ENCODE measurements at regions not wholly inside any gene's neighbourhood (a gene's known extent, or its start where the extent isn't known, plus 50 kb on each side); places are given as distances from the start of the nearest gene placed in this dataset.

- intact Hi-C loops (cut with micrococcal nuclease) = loop anchor here (2.0 to 10.0 kb wide), 5 partner anchors 21 to 349 kb away; no protein-coding TSS in a partner anchor
These were observed 367.5 kb downstream of the DAD1 start for GRCh38 chr14:22221508-22221907.

DNA sequence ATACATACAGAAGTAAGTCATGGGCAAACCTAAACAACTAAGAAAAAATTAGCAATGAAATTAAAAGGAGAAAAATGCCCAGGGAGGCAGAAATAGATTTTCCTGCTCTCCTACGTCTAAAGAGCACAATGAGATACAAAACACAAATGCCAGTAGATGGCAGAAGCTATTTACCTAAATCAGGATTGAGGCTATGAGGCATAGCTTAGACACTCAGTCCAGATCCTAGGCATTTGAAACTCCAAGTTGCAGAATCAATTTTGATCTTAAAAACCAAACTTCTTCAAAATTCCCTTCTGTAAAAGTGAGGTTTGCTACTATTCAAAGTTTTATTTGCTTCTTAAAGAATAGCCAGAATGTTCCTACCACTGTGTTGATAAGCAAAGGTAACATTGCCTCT is 368.6 kb downstream of the DAD1 start:
- intact Hi-C loops (cut with micrococcal nuclease) = loop anchor here (2.0 to 10.0 kb wide), 5 partner anchors 20 to 350 kb away; no protein-coding TSS in a partner anchor

- intact Hi-C loops (cut with micrococcal nuclease) = no loop called here
These were observed 370.3 kb downstream of the DAD1 start for GRCh38 chr14:22218728-22219127.

- intact Hi-C loops (cut with micrococcal nuclease) = no loop called here
These were observed 375.9 kb downstream of the DAD1 start for GRCh38 chr14:22213120-22213519.

- intact Hi-C loops (cut with micrococcal nuclease) = no loop called here
These were observed 378.1 kb downstream of the DAD1 start for GRCh38 chr14:22210906-22211305.

- intact Hi-C loops (cut with micrococcal nuclease) = no loop called here
These were observed 379.0 kb downstream of the DAD1 start for GRCh38 chr14:22210026-22210425.

GRCh38 chr14:22203036-22203435 is 386.0 kb downstream of the DAD1 start:
- intact Hi-C loops (cut with micrococcal nuclease) = loop anchor here (5.0 to 10.0 kb wide), 4 partner anchors 36 to 652 kb away; no protein-coding TSS in a partner anchor

DNA sequence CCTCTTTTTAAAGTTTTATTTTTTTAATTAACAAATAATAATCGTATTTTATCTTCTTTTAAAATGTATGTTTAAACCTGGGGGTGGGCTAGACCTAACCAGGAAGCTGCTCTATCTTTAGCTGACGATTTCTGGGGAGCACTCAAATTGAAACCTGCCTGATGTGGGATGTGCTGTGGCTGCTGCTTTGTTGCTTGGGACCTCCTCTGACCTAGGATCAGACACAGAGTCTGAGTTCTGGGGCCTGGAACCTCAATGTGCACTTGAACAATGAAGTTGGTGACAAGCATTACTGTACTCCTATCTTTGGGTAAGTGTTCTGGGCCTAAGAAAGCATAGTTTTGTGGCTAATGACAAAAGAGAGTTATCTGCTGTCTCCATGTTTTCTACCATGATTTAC is 386.7 kb downstream of the DAD1 start:
- intact Hi-C loops (cut with micrococcal nuclease) = loop anchor here (5.0 to 10.0 kb wide), 4 partner anchors 35 to 652 kb away; no protein-coding TSS in a partner anchor

DNA sequence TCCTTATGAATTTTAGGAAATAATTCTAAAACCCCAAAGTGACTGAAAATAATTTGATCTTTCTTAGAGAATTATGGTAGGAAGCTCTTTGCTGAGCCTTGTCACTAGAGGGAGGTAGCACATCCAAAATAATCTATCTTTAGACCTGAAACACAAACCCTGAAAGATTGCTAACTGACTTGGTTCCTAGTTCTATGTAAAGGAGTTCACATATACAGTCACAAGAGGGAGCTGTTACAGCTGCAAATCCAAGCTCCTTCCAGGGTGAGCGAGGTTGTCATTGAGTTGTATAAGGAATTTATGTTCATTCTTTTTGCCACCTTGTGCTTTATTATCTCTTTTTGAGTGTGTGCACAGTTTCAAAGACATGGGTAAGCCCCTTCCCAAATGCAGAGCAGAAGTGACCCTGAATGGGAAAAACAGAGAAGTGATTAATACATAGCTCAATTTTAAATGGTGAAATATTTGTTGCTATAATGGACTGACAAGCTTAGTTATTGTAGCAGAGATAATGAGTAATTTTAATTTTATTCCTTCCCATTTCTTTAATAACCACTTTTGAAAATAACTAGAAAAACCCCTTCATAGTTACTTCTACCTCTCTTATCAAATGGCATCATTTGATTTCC is 387.9 kb downstream of the DAD1 start:
- intact Hi-C loops (cut with micrococcal nuclease) = loop anchor here (1.0 to 10.0 kb wide), 7 partner anchors 20 to 654 kb away; no protein-coding TSS in a partner anchor

DNA sequence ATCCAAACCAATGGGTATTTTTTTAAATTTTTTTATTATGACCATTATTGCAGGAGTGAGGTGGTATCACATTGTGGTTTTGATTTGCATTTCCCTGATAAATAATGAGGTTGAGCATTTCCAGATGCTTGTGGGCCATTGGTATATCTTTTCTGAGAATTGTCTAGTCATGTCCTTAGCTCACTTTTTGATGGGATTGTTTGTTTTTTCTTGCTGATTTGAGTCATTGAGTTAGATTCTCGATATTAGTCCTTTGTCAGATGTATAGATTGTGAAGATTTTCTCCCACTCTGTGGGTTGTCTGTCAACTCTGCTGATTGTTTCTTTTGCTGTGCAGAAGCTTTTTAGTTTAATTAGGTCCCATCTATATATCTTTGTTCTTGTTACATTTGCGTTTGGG is 388.9 kb downstream of the DAD1 start:
- intact Hi-C loops (cut with micrococcal nuclease) = loop anchor here (2.0 to 10.0 kb wide), 5 partner anchors 21 to 655 kb away; no protein-coding TSS in a partner anchor

DNA sequence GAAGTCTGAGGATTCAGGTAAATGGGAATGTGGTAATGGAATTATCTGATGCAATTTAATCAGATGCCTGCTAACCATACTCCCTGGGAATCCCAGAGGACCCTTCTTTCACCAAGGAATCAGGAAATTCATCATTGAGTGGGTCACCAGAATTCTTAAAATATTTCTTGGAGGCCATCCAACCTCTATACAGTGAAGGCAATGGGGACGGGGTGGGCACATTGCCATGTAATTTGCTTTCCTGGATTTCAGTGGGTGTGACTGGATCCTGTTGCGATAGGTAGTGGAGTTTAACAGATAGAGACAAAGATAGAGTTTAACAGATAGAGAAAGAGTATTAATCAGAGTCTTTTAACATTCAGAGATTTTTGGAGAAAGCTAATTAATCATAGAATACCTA is 394.4 kb downstream of the DAD1 start:
- intact Hi-C loops (cut with micrococcal nuclease) = no loop called here

DNA sequence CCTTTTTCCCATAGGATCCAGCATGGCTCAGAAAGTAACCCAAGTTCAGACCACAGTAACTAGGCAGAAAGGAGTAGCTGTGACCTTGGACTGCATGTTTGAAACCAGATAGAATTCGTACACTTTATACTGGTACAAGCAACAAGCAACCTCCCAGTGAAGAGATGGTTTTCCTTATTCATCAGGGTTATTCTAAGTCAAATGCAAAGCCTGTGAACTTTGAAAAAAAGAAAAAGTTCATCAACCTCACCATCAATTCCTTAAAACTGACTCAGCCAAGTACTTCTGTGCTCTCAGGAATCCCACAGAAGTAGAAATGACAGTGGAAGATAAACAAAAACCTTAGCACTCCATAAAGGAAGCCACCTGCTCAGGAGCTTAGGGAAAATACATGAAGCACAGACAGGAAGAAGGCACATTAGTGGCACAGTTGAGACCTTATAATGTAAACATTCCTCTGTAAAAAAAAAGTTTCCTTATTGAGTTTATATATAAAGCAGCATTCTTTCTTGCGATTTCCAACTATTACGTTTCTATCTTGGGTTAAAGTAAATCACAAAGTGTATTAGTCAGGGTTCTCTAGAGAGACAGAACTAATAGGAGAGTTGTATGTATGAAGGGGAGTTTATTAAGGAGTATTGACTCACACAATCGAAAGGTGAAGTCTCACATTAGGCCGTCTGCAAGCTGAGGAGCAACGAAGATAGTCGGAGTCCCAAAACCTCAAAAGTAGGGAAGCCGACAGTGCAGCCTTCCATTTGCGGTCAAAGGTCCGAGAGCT is 398.4 kb downstream of the DAD1 start:
- intact Hi-C loops (cut with micrococcal nuclease) = no loop called here

- intact Hi-C loops (cut with micrococcal nuclease) = no loop called here
These were observed 399.1 kb downstream of the DAD1 start for GRCh38 chr14:22189881-22190280.

DNA sequence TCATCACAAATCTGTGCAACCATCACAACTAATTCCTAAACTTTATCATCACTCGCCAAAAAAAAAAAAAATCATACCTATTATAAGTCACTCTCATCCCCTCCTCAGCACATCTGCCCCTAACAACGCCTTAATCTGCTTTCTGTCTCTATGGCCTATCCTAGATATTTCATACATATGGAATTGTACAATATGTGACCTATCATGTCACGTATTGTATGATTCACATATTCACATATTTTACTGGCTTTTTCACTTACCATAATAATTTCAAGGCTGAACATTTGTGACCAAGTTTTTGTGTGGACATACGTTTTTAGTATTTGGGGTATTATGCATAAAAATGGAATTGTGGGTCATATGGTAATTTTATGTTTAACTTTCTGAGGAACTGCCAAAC is 400.7 kb downstream of the DAD1 start:
- intact Hi-C loops (cut with micrococcal nuclease) = no loop called here

GRCh38 chr14:22185789-22186188 is 403.2 kb downstream of the DAD1 start:
- intact Hi-C loops (cut with micrococcal nuclease) = no loop called here

DNA sequence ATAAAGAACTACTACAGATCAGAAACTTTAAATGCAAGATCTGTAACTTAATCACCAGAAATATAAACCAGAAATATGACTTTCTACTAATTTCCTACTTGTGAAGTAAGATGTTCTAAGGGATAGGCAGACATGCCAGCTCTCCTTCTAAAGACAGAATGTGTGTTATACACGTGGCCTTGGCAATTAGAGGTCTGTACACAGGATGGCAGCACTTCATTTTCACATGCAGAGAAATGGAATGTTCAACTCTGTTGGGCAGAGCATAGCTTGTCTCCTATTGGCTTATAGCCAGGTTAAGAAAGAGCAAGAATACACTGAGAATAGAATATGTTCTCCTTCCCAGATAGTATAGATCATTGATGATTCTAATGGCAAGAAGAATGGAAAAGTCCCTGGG is 403.8 kb downstream of the DAD1 start:
- intact Hi-C loops (cut with micrococcal nuclease) = no loop called here

DNA sequence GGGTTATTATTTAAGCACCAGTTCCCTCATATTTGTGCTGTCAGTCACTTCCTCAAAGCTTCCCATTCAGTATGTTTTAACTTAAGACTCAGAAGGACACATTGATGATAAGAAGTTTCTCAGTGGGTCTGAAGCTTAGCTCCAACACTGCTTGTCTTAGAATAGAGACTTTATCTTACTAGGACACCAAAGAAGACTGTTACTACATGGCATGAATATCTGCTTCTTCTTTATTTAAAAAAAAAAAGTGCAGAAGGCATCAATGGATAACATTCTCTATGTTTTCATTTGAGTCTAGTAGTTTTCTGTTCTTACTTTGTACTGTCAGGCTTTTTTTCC is 404.2 kb downstream of the DAD1 start:
- intact Hi-C loops (cut with micrococcal nuclease) = no loop called here

DNA sequence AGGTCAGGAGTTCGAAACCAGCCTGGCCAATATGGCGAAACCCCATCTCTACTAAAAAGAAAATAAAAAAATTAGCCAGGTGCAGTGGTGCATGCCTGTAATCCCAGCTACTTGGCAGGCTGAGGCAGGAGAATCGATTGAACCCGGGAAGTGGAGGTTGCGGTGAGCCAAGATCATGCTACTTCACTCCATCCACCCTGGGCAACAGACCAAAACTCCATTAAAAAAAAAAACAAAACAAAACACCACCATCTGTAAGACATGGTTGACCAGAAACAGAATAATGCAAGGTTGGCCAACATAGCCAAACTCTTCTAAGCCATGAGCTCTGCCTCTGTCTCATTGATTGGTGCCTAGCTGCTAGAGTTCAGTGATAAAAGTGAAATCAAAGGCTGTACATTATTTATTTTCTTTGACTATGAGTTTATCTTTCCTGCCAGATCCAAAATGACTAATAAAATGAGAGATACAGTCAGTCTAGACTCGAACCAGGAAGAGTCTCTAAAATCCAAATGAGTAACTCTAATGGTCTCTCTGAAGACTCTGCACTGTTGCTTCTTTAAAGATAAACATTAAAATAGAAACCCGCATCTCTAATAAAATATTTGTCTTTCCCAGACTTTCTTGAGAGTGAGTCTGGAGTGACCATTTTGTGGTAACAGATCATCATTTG is 404.7 kb downstream of the DAD1 start:
- intact Hi-C loops (cut with micrococcal nuclease) = no loop called here

DNA sequence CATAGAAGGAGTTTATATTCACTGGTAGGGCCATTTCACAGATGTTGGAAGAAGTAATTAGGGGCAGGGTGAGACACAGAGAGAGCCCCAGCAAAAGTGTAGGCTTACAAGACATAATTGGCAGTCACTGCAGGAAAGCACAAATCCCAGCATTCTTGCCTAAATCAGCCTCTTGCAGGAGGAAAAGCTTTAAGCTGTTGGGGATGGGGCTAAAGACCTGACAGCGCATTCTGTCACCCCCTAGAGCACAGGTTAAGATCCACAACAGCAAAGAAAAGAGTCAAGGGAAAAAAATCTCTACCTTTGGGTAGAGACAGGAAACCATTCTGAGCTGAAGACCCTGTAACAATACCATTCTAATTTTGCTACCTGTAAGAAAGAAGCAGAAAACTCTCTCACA is 409.0 kb downstream of the DAD1 start:
- intact Hi-C loops (cut with micrococcal nuclease) = no loop called here

GRCh38 chr14:22179190-22179589 is 409.8 kb downstream of the DAD1 start:
- intact Hi-C loops (cut with micrococcal nuclease) = no loop called here

- intact Hi-C loops (cut with micrococcal nuclease) = no loop called here
These were observed 410.6 kb downstream of the DAD1 start for GRCh38 chr14:22178333-22178839.

DNA sequence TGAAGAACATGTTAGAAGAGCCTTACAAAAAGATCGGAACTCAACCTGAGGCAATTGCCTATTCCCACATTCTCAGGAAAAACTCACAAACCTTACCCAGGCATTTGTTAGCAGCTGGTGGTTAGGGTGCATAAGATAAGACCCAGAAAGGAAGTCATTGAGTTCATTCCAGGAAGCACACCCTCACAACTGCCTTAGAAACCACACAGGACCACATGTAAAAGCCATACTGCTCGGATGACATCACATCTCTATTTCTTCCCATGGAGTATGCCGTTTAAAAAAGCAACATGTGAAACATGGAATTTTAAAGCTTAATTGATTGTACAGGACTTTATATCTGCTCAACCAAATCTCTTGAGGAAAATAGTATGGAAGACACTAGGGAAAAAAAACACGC is 411.2 kb downstream of the DAD1 start:
- intact Hi-C loops (cut with micrococcal nuclease) = no loop called here

All from T-helper 1 cell treated with Interleukin-12 subunit alpha and Interleukin-12 subunit beta and Interleukin-4 antibody, amounts not matched to agents 30 ng/mL and 1 ng/mL, for 36 hours (primary cell).